Activated T-cell treated with anti-CD3 and anti-CD28 coated beads, Interleukin-2, amount 50 U/mL, for 1 hour (primary cell): ENCODE measurements at regions not wholly inside any gene's neighbourhood (a gene's known extent, or its start where the extent isn't known, plus 50 kb on each side); places are given as distances from the start of the nearest gene placed in this dataset.

Experiments
- DNase-seq: peaks from one replicate; pipeline ENCODE4 v3.0.0-alpha.2; 2020

GRCh38 chr12:67540920-67541624, 107.5 kb upstream of the DYRK2 start:
- DNase-seq, result no peak

GRCh38 chr12:67541625-67541991, 106.9 kb upstream of the DYRK2 start:
- no peak for DNase-seq

- no peak for DNase-seq
Observed at GRCh38 chr12:67543021-67543770, 105.3 kb upstream of the DYRK2 start.

GRCh38 chr12:67545298-67545697, 103.2 kb upstream of the DYRK2 start:
- no peak for DNase-seq

GRCh38 chr12:67546746-67547145, 101.8 kb upstream of the DYRK2 start:
- DNase-seq, result no peak

- DNase-seq, result peak; percentile 34
Observed at GRCh38 chr12:67555075-67555717, 93.3 kb upstream of the DYRK2 start.

- no peak for DNase-seq
Observed at GRCh38 chr12:67558775-67559174, 89.8 kb upstream of the DYRK2 start.

GRCh38 chr12:67559751-67560150, 88.8 kb upstream of the DYRK2 start:
- DNase-seq, result no peak

- no peak for DNase-seq
Observed at GRCh38 chr12:67562513-67563287, 85.8 kb upstream of the DYRK2 start.

- no peak for DNase-seq
Observed at GRCh38 chr12:67568055-67568454, 80.5 kb upstream of the DYRK2 start.

GRCh38 chr12:67572492-67572891, 76.1 kb upstream of the DYRK2 start:
- no peak for DNase-seq

GRCh38 chr12:67573566-67573965, 75.0 kb upstream of the DYRK2 start:
- no peak for DNase-seq

- DNase-seq, result no peak
Observed at GRCh38 chr12:67578976-67579661, 69.4 kb upstream of the DYRK2 start.

GRCh38 chr12:67579662-67580003, 68.9 kb upstream of the DYRK2 start:
- DNase-seq, result no peak

- no peak for DNase-seq
Observed at GRCh38 chr12:67582238-67582834, 66.2 kb upstream of the DYRK2 start.

- no peak for DNase-seq
Observed at GRCh38 chr12:67582844-67583243, 65.7 kb upstream of the DYRK2 start.

- DNase-seq, result no peak
Observed at GRCh38 chr12:67586951-67587350, 61.6 kb upstream of the DYRK2 start.

GRCh38 chr12:67589078-67589477, 59.5 kb upstream of the DYRK2 start:
- DNase-seq, result no peak

- DNase-seq, result peak; percentile 22
Observed at GRCh38 chr12:67590149-67590790, 58.3 kb upstream of the DYRK2 start.

- no peak for DNase-seq
Observed at GRCh38 chr12:67592228-67593011, 56.1 kb upstream of the DYRK2 start.

GRCh38 chr12:67593041-67593440, 55.5 kb upstream of the DYRK2 start:
- DNase-seq, result no peak
